ENCODE measurements at regions not wholly inside any gene's neighbourhood (a gene's known extent, or its start where the extent isn't known, plus 50 kb on each side); places are given as distances from the start of the nearest gene placed in this dataset.
"Not testable (repeated sequence)": the region's sequence is repeated elsewhere in the genome, so short reads cannot be mapped to it uniquely, and the experiment has no call there.

DNA sequence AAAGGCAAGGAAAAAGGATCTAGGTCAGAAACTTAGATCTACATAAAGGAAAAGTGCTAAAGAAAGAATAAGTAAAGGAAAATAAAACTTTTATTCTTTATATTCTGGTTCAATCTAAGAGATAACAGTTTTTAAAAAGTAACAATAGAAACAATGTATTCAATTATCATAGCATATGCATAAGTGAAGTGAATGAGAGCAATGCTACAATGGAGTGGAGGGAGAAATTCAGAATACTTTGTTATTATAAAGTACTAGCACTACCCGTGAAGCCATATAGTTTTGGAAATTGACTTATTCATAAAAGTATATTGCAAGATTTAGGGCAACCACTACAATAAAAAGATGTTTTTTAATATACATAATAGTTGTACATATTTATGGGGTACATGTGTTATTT is 586.0 kb upstream of the MDGA2 start (continued):
- TF ChIP-seq ZFHX2 (tag by site-specific recombination; conservative IDR thresholded peaks at IDR 0.05) (no peak), ZNF791 (tag by site-specific recombination; IDR thresholded peaks at IDR 0.05) (no peak), ZSCAN16 (tag by site-specific recombination; IDR thresholded peaks at IDR 0.05) (no peak), ZNF266 (tag by site-specific recombination; IDR thresholded peaks at IDR 0.05; ENCODE audit: low read depth) (no peak), ZNF548 (tag by site-specific recombination; IDR thresholded peaks at IDR 0.05) (no peak), TCF7L2 (IDR thresholded peaks at IDR 0.05; ENCODE audit: borderline replicate concordance, low read depth, low read length) (no peak)
- TF ChIP-seq, protein P1, sequence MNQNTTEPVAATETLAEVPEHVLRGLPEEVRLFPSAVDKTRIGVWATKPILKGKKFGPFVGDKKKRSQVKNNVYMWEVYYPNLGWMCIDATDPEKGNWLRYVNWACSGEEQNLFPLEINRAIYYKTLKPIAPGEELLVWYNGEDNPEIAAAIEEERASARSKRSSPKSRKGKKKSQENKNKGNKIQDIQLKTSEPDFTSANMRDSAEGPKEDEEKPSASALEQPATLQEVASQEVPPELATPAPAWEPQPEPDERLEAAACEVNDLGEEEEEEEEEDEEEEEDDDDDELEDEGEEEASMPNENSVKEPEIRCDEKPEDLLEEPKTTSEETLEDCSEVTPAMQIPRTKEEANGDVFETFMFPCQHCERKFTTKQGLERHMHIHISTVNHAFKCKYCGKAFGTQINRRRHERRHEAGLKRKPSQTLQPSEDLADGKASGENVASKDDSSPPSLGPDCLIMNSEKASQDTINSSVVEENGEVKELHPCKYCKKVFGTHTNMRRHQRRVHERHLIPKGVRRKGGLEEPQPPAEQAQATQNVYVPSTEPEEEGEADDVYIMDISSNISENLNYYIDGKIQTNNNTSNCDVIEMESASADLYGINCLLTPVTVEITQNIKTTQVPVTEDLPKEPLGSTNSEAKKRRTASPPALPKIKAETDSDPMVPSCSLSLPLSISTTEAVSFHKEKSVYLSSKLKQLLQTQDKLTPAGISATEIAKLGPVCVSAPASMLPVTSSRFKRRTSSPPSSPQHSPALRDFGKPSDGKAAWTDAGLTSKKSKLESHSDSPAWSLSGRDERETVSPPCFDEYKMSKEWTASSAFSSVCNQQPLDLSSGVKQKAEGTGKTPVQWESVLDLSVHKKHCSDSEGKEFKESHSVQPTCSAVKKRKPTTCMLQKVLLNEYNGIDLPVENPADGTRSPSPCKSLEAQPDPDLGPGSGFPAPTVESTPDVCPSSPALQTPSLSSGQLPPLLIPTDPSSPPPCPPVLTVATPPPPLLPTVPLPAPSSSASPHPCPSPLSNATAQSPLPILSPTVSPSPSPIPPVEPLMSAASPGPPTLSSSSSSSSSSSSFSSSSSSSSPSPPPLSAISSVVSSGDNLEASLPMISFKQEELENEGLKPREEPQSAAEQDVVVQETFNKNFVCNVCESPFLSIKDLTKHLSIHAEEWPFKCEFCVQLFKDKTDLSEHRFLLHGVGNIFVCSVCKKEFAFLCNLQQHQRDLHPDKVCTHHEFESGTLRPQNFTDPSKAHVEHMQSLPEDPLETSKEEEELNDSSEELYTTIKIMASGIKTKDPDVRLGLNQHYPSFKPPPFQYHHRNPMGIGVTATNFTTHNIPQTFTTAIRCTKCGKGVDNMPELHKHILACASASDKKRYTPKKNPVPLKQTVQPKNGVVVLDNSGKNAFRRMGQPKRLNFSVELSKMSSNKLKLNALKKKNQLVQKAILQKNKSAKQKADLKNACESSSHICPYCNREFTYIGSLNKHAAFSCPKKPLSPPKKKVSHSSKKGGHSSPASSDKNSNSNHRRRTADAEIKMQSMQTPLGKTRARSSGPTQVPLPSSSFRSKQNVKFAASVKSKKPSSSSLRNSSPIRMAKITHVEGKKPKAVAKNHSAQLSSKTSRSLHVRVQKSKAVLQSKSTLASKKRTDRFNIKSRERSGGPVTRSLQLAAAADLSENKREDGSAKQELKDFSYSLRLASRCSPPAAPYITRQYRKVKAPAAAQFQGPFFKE (tag by site-specific recombination; IDR thresholded peaks at IDR 0.05; ENCODE audit: borderline replicate concordance), result no peak

DNA sequence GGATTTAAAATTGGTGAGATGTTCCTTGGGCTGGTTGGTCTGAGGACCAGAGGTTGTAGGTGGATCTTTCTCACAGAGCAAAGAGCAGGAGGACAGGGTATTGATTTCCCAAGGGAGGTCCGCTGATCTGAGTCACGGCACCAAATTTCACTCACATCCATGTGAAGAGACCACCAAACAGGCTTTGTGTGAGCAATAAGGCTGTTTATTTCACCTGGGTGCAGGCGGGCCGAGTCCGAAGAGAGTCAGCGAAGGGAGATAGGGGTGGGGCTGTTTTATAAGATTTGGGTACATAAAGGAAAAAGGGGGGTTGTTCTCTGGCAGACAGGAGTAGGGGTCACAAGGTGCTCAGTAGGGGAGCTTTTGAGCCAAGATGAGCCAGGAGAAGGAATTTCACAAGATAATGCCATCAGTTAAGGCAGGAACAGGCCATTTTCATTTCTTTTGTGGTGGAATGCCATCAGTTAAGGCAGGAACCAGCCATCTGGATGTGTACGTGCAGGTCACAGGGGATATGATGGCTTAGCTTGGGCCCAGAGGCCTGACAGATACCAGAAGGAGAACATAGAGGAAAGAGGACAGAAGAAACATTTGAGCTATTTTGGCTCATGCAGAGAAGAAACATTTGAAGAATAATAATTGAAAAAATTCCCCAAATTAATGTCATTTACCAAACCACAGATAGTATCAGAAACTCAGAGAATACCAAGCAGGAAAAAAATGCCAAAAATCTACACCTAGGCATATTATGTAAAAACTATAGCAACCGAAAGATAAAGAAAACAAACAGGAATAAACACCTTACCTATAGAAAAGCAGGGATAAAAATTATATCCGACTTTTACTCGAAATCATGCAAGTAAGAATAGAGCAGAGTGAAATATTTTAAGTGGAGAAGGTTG is 585.2 kb upstream of the MDGA2 start:
- H3K4me1 ChIP-seq (ENCODE audit: control insufficient read depth, insufficient read depth, low read length); H3K9me3 ChIP-seq (ENCODE audit: control insufficient read depth, insufficient read depth, low read depth, low read length); POLR2A ChIA-PET; H3K4me3 ChIP-seq (ENCODE audit: low read depth, low read length); CTCF ChIA-PET; H3K36me3 ChIP-seq (ENCODE audit: control insufficient read depth in 2 of 2, insufficient read depth in 1 of 2, low read length in 2 of 2); H3K27ac ChIP-seq (ENCODE audit: extremely low read depth, low read depth, low read length): not testable (repeated sequence)

DNA sequence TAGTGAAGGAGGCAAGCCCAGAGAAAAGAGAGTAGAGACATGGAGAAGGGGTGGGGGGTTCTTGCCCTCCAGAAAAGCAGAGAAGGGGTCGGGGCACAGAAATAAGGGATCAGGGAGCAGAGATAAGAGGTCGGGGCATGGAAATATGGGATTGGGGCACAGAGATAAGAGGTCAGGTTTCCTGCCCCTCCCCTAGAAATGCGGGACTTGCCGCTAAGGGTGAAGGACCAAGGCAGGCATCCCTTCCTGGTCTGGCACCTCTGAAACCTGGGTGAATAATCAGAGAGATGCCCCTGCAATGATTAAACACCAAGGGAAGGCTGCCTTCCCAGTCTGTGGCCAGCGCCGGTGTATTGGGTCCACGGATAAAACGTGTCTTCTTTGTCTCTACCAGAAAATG is 584.5 kb upstream of the MDGA2 start:
- H3K36me3 ChIP-seq (ENCODE audit: control insufficient read depth in 2 of 2, insufficient read depth in 1 of 2, low read length in 2 of 2); H3K27ac ChIP-seq (ENCODE audit: extremely low read depth, low read depth, low read length); H3K9me3 ChIP-seq (ENCODE audit: control insufficient read depth, insufficient read depth, low read depth, low read length); CTCF ChIA-PET; POLR2A ChIA-PET; H3K4me3 ChIP-seq (ENCODE audit: low read depth, low read length); H3K4me1 ChIP-seq (ENCODE audit: control insufficient read depth, insufficient read depth, low read length): not testable (repeated sequence)

DNA sequence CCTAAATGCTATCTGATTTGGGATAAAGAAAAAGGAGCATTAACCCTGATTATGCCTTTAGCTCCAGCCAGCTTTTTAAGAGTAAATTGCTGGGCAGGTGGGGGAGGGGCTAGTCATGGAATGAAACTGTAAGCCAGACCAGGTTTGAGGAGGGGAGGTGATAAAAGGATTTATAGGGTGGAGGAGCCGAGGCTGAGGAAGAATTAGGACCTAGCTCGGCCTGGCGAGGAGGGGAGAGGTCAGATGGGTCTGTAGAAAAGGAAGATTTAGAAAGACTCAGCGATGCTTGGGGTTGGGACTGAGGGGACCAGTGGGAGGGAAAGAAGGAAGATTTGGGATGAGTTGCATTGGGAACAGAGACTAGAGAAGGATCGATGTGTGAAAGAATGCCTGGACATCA is 583.8 kb upstream of the MDGA2 start:
- H3K4me3 ChIP-seq (ENCODE audit: low read depth, low read length); H3K9me3 ChIP-seq (ENCODE audit: control insufficient read depth, insufficient read depth, low read depth, low read length); H3K4me1 ChIP-seq (ENCODE audit: control insufficient read depth, insufficient read depth, low read length); CTCF ChIA-PET; H3K27ac ChIP-seq (ENCODE audit: extremely low read depth, low read depth, low read length); H3K36me3 ChIP-seq (ENCODE audit: control insufficient read depth in 2 of 2, insufficient read depth in 1 of 2, low read length in 2 of 2); POLR2A ChIA-PET: not testable (repeated sequence)

DNA sequence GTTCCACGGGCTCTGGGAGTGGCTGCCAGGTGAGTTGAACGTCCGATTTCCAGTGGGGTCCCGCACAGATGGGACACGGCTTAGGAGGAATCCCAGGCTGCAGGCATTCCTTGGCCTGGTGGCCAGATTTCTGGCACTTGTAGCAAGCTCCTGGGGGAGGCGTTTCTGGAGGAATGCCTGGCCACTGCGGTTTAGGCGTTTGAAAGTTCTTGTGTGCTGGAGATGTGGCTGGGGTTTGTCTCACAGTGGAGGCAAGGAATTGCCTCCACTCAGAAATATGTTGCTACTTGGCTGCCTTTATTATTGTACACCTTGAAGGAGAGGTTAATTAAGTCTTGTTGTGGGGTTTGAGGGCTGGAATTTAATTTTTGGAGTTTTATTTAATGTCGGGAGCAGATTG is 583.3 kb upstream of the MDGA2 start:
- CTCF ChIA-PET; H3K27ac ChIP-seq (ENCODE audit: extremely low read depth, low read depth, low read length); H3K4me3 ChIP-seq (ENCODE audit: low read depth, low read length); H3K4me1 ChIP-seq (ENCODE audit: control insufficient read depth, insufficient read depth, low read length); H3K9me3 ChIP-seq (ENCODE audit: control insufficient read depth, insufficient read depth, low read depth, low read length); POLR2A ChIA-PET; H3K36me3 ChIP-seq (ENCODE audit: control insufficient read depth in 2 of 2, insufficient read depth in 1 of 2, low read length in 2 of 2): not testable (repeated sequence)
